G401.6 (cell line): ENCODE measurements at regions not wholly inside any gene's neighbourhood (a gene's known extent, or its start where the extent isn't known, plus 50 kb on each side); places are given as distances from the start of the nearest gene placed in this dataset.
"Not testable (repeated sequence)": the region's sequence is repeated elsewhere in the genome, so short reads cannot be mapped to it uniquely, and the experiment has no call there.

Experiments used
- FAIRE-seq: peaks from 2 replicates; lab custom pipeline; 2012; peaks lifted over from hg19 to GRCh38; lab: Jason Lieb, UNC

DNA sequence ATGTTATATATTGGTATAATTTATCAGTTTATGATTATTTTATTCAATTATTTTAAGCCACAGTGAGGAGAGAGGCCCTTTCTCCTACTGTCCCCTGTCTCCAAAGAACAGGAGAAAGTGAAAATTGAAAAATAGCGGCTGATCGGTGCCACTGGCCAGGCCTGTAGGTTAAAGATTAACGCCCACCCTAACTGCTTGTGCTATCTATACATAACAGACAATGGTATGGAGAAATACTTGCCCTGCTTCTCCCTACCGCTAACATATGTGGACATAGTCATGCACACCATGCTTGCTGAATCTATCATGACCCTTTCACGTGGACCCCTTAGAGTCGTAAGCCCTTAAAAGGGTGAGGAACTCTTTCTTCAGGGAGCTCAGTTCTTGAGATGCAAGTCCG is 67.5 kb downstream of the EIF1AY start:
- no peak for FAIRE-seq

DNA sequence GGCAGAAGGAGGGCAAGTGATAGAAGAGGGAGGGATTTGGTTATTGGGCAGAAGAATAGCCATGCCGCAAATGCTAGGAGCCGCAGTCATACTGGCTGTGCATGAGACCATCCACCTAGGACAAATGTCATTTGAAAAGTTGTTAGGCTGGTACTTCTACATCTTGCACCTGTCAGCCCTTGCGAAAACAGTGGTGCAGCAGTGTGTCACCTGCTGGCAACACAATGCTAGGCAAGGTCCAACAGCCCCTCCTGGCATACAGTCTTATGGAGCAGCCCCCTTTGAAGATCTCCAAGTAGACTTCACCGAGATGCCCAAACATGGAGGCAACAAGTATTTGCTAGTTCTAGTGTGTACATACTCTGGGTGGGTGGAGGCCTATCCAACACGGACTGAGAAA is 72.7 kb downstream of the EIF1AY start:
- no peak for FAIRE-seq

DNA sequence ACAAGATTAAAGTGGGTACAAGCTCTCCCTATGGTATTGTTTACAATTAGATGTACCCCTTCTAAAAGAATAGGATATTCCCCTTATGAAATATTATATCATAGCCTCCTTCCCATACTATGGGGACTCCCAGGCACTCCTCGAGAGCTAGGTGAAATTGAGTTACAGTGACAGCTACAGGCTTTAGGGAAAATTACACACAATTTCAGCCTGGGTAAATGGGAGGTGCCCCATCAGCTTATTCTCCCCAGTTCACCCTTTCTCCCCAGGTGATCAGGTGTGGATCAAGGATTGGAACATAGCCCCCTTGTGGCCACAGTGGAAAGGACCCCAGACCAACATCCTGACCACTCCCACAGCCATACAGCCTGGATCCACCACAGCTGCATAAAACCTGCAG is 73.3 kb downstream of the EIF1AY start:
- not testable (repeated sequence) for FAIRE-seq

DNA sequence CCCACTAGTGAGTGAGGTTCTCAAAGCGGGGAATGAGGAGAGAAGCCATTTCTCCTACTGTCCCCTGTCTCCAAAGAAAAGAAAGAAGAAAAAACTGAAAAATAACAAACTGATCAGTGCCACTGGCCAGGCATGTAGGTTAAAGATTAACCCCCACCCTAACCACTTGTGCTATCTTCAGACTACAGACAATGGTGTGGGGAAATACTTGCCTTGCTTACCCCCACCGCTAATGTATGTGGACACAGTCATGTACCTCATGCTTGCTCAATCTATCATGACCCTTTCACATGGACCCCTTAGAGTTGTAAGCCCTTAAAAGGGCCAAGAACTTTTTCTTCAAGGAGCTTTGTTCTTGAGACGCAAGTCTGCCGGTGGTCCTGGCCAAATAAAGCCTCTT is 75.9 kb downstream of the EIF1AY start:
- FAIRE-seq, result no peak

DNA sequence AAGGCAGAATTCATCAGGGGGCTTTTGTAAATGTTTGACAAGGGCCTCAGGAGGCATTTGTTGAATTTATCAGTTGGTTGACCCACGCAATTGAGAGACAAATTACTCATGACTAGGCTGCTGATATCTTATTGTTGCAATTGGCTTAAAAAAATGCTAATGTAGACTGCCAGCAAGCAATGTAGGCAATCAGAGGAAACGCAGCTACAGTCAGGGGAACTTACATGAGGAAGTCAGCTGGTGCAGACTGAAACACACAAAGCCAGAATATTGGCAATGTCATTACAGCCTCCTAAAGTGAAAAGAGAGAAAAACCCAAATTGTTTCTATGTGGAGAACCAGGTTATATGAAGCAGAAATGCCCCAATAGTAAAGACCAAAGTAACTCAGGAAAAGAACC is 83.9 kb downstream of the EIF1AY start:
- no peak for FAIRE-seq

DNA sequence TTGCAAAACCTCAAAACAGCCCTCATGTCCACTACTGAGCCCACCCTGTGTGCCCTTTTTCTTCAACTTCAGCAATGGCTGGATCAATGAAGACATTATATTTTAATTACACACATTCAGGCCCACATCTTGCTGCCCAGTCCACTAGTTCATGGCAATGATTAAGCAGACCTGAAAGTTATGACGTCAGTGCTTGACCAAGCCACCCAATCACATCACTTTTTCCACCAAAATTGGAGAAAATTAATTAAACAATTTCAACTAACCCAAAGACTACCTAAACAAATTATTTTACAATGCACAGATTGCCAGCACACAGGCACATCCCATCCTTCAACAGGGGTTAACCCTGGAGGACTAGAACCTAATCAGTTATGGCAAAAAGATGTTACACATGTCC is 86.6 kb downstream of the EIF1AY start:
- no peak for FAIRE-seq

DNA sequence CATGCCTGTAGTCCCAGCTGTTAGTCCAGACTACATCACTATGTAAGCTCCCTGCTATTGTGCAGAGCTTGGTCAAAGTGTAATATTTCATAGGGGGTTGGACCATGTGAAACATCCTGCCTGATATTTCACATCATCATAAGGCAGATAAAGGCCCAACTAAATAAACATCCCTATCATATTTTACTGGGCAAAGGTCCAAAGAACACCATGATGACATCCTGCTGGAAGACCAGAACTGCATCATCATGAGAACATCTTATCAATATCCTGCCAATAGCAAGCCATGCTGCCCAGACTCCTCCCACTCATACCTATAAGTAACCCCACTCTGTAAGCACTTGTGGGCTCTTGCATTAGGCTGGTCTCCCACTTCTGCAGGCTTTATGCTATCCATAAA is 88.6 kb downstream of the EIF1AY start:
- no peak for FAIRE-seq

DNA sequence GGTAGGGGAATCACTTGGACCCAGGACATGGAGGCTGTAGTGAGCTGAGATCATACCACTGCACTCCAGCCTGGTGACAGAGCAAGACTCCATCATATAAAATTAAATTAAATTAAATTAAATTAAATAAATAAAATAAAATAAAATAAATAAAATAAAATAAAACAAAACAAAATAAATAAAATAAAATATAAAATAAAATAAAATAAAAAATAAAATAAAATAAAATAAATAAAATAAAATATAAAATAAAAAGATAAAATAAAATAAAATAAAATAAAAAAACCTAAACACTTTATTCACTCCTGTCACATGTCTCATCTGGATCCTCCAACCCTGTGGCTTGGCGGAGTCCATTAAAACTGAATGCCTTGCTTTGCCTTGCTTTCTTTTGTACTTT is 89.8 kb downstream of the EIF1AY start:
- FAIRE-seq, result peak; percentile 99

DNA sequence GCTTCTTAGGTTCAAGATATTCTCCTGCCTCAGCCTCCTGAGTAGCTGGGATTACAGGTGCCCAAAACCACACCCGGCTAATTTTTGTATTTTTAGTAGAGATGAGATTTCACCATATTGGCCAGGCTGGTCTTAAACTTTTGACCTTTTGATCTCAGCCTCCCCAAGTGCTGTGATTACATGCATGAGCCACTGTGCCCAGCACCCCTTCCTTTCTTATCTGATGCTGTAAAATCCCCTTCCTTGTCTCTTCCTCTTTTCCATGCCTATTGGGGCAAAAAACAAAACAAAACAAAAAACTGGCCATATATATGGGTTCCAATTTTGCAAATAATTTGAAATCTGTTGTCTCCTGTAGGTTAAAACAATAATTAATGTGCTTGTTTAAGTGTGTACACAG is 74.0 kb upstream of the RPS4Y2 start:
- FAIRE-seq, result no peak

DNA sequence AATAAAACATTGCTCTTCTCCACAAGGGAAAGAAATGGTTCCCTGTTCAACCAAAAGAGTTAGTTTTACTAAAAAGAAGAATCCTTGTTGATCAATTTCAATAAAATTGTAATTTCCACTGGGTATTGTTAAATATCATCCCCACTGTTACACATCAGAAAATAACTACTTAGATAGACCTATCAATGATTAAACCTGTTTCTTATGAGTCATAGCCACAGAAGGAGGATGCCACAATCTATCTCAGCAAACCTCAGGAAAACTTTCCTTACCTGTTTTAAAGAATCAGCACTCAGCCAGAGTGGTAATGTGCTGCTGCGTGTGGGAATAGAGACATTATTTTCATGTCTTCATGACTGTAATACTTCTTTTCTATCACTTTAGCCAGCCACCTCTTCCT is 72.5 kb upstream of the RPS4Y2 start:
- no peak for FAIRE-seq

DNA sequence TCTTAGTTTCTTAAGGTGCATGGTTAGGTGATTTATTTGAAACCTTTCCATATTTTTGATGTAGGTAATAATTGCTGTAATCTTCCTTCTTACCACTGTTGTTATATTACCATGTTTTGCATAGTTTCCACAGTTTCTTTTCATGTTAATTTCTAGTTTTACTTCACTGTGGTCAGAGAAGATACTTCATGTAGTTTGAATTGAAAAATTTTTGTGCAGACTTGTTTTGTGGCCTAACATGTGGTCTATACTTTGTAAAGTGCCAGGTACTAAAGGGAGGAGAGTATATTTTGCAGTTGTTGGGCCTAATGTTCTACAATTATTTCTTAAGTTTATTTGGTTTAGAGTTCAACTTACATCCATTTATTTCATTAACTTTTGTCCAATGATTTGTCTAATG is 69.2 kb upstream of the RPS4Y2 start:
- FAIRE-seq, result no peak
